HG02571 (cell line): ENCODE measurements at regions not wholly inside any gene's neighbourhood (a gene's known extent, or its start where the extent isn't known, plus 50 kb on each side); places are given as distances from the start of the nearest gene placed in this dataset.
"Not testable (repeated sequence)": the region's sequence is repeated elsewhere in the genome, so short reads cannot be mapped to it uniquely, and the experiment has no call there.

ENCODE experiments used
- ATAC-seq: cut with Tn5 transposase; IDR thresholded peaks from one replicate; pipeline ENCODE4 v1.9.1; 2021; ENCODE audit warnings: mild to moderate bottlenecking, moderate library complexity; ENCODE audit not compliant: unreplicated experiment

- no peak for ATAC-seq
Measured at GRCh38 chr10:28137907-28138880, 139.3 kb upstream of the ODAD2 start.

GRCh38 chr10:28135258-28135657 is 136.4 kb upstream of the ODAD2 start:
- ATAC-seq, result no peak

GRCh38 chr10:28130267-28130666 is 131.4 kb upstream of the ODAD2 start:
- ATAC-seq, result no peak

- no peak for ATAC-seq
Measured at GRCh38 chr10:28127881-28128280, 129.0 kb upstream of the ODAD2 start.

- no peak for ATAC-seq
Measured at GRCh38 chr10:28125701-28126100, 126.8 kb upstream of the ODAD2 start.

- ATAC-seq, result no peak
Measured at GRCh38 chr10:28120795-28121194, 121.9 kb upstream of the ODAD2 start.

- ATAC-seq, result no peak
Measured at GRCh38 chr10:28120043-28120749, 121.3 kb upstream of the ODAD2 start.

GRCh38 chr10:28118985-28119628 is 120.2 kb upstream of the ODAD2 start:
- no peak for ATAC-seq

GRCh38 chr10:28113202-28113601 is 114.3 kb upstream of the ODAD2 start:
- no peak for ATAC-seq

GRCh38 chr10:28111712-28112111 is 112.8 kb upstream of the ODAD2 start:
- no peak for ATAC-seq

- no peak for ATAC-seq
Measured at GRCh38 chr10:28105561-28105960, 106.7 kb upstream of the ODAD2 start.

- no peak for ATAC-seq
Measured at GRCh38 chr10:28097633-28098032, 98.8 kb upstream of the ODAD2 start.

- no peak for ATAC-seq
Measured at GRCh38 chr10:28095791-28096378, 97.0 kb upstream of the ODAD2 start.

- no peak for ATAC-seq
Measured at GRCh38 chr10:28094121-28094520, 95.2 kb upstream of the ODAD2 start.

- no peak for ATAC-seq
Measured at GRCh38 chr10:28091913-28092312, 93.0 kb upstream of the ODAD2 start.

- no peak for ATAC-seq
Measured at GRCh38 chr10:28090506-28090905, 91.6 kb upstream of the ODAD2 start.

- no peak for ATAC-seq
Measured at GRCh38 chr10:28089467-28089866, 90.6 kb upstream of the ODAD2 start.

GRCh38 chr10:28087661-28088351 is 88.9 kb upstream of the ODAD2 start:
- no peak for ATAC-seq

GRCh38 chr10:28085760-28086159 is 86.9 kb upstream of the ODAD2 start:
- not testable (repeated sequence) for ATAC-seq

GRCh38 chr10:28082885-28083284 is 84.0 kb upstream of the ODAD2 start:
- no peak for ATAC-seq

GRCh38 chr10:28082316-28082715 is 83.4 kb upstream of the ODAD2 start:
- ATAC-seq, result no peak
